ENCODE measurements at regions not wholly inside any gene's neighbourhood (a gene's known extent, or its start where the extent isn't known, plus 50 kb on each side); places are given as distances from the start of the nearest gene placed in this dataset.

DNA sequence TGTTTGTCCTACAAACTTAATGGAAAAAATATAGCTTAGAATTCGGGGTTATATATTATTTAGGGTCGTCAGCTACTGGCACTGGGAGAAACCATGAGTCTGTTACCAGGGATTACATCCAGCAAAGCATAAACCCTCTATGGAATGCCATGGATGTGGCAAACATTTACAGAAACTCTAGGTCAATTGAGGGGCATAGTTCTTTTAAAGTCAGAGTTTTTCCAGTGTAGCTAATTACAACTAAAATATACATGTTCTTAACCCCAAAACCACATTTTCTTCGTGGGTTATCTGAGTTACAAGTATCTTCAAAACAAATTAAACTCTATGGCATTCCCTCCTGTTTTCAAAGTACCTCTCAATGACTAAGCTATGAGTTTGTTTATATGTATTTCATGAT is 99.3 kb upstream of the THSD7A start:
- no peak overlapping the region for H3K4me3 ChIP-seq (ENCODE audit: control insufficient read depth in 1 of 2, extremely low read depth in 1 of 2, low read length in 1 of 2)
- H3K27me3 ChIP-seq (replicated peaks in 1 of 2; ENCODE audit: control insufficient read depth in 2 of 2, extremely low read depth in 1 of 2, insufficient read depth in 2 of 2, low read length in 1 of 2), result no peaks in the 10 kb centered on the region
- POLR2A ChIA-PET, result no interaction called here
- ATAC-seq (replicated peaks in 1 of 4) (no peak), DNase-seq (no peak)
- no peaks in the 10 kb centered on the region for H3K9me3 ChIP-seq
- WGBS (ENCODE audit: insufficient coverage), result no CpG with 5 or more reads among the region's 3 CpGs
- H3K4me3 Mint-ChIP-seq, result no peak overlapping the region
- H3K27ac ChIP-seq (ENCODE audit: low read length), result no peak overlapping the region
- no peaks in the 10 kb centered on the region for H3K4me1 Mint-ChIP-seq
- H3K36me3 Mint-ChIP-seq, result no peaks in the 10 kb centered on the region
- no peaks in the 10 kb centered on the region for H3K27me3 Mint-ChIP-seq
- H3K9me3 Mint-ChIP-seq, result peaks cover 0 to 6% (median 2%) of the 10 kb centered on the region in 3 donors
- CTCF ChIA-PET, result no interaction called here
- no peak overlapping the region for H3K27ac Mint-ChIP-seq
- no peaks in the 10 kb centered on the region for H3K36me3 ChIP-seq (ENCODE audit: control insufficient read depth in 2 of 2, extremely low read depth in 1 of 2, insufficient read depth in 1 of 2, low read length in 1 of 2)
- no peaks in the 10 kb centered on the region for H3K4me1 ChIP-seq (ENCODE audit: control insufficient read depth in 1 of 2, extremely low read depth in 1 of 2, insufficient read depth in 2 of 2, low read length in 2 of 2)

GRCh38 chr7:11934796-11935195 is 102.8 kb upstream of the THSD7A start:
- H3K4me3 ChIP-seq (ENCODE audit: control insufficient read depth in 1 of 2, extremely low read depth in 1 of 2, low read length in 1 of 2), result no peak overlapping the region
- no peak overlapping the region for H3K27ac Mint-ChIP-seq
- H3K36me3 ChIP-seq (ENCODE audit: control insufficient read depth in 2 of 2, extremely low read depth in 1 of 2, insufficient read depth in 1 of 2, low read length in 1 of 2), result no peaks in the 10 kb centered on the region
- no peaks in the 10 kb centered on the region for H3K27me3 Mint-ChIP-seq
- no peak overlapping the region for H3K4me3 Mint-ChIP-seq
- no peaks in the 10 kb centered on the region for H3K4me1 Mint-ChIP-seq
- no peak for DNase-seq
- no CpG with 5 or more reads among the region's 2 CpGs for WGBS (ENCODE audit: insufficient coverage)
- no peak for ATAC-seq (replicated peaks in 1 of 4)
- ChIA-PET POLR2A (no interaction called here), CTCF (no interaction called here)
- no peaks in the 10 kb centered on the region for H3K4me1 ChIP-seq (ENCODE audit: control insufficient read depth in 1 of 2, extremely low read depth in 1 of 2, insufficient read depth in 2 of 2, low read length in 2 of 2)
- H3K27me3 ChIP-seq (replicated peaks in 1 of 2; ENCODE audit: control insufficient read depth in 2 of 2, extremely low read depth in 1 of 2, insufficient read depth in 2 of 2, low read length in 1 of 2), result no peaks in the 10 kb centered on the region
- H3K36me3 Mint-ChIP-seq, result no peaks in the 10 kb centered on the region
- H3K9me3 Mint-ChIP-seq, result peaks cover 0 to 12% (median 0%) of the 10 kb centered on the region in 3 donors
- H3K9me3 ChIP-seq, result no peaks in the 10 kb centered on the region
- no peak overlapping the region for H3K27ac ChIP-seq (ENCODE audit: low read length)

DNA sequence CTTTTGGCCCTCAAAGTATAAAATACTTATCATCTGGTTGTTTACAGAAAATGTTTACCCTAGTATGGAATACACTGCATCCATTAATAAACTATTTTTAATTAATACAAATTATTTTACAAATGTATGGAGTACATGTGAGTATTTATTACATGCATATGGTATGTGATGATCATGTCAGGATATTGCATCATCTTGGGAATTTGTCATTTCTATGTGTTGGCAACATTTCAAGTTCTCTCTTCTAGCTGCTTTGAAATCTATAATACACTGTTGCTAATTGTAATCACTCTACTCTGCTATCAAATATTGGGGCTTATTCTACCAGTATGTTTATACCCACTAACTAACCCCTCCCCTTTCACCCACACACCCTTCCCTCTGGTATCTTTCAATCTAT is 103.9 kb upstream of the THSD7A start:
- no peak for DNase-seq
- Mint-ChIP-seq H3K4me1 (no peaks in the 10 kb centered on the region), H3K36me3 (no peaks in the 10 kb centered on the region), H3K27ac (no peak overlapping the region), H3K4me3 (no peak overlapping the region), H3K9me3 (peaks cover 0 to 12% (median 0%) of the 10 kb centered on the region in 3 donors), H3K27me3 (no peaks in the 10 kb centered on the region)
- Histone ChIP-seq H3K27me3 (replicated peaks in 1 of 2; ENCODE audit: control insufficient read depth in 2 of 2, extremely low read depth in 1 of 2, insufficient read depth in 2 of 2, low read length in 1 of 2) (no peaks in the 10 kb centered on the region), H3K4me1 (ENCODE audit: control insufficient read depth in 1 of 2, extremely low read depth in 1 of 2, insufficient read depth in 2 of 2, low read length in 2 of 2) (no peaks in the 10 kb centered on the region), H3K36me3 (ENCODE audit: control insufficient read depth in 2 of 2, extremely low read depth in 1 of 2, insufficient read depth in 1 of 2, low read length in 1 of 2) (no peaks in the 10 kb centered on the region), H3K4me3 (ENCODE audit: control insufficient read depth in 1 of 2, extremely low read depth in 1 of 2, low read length in 1 of 2) (no peak overlapping the region), H3K27ac (ENCODE audit: low read length) (no peak overlapping the region), H3K9me3 (no peaks in the 10 kb centered on the region)
- ATAC-seq (replicated peaks in 1 of 4), result no peak
- ChIA-PET CTCF (no interaction called here), POLR2A (no interaction called here)

- no peaks in the 10 kb centered on the region for H3K27me3 Mint-ChIP-seq
- no CpG with 5 or more reads among the region's 1 CpG for WGBS (ENCODE audit: insufficient coverage)
- Histone ChIP-seq H3K36me3 (ENCODE audit: control insufficient read depth in 2 of 2, extremely low read depth in 1 of 2, insufficient read depth in 1 of 2, low read length in 1 of 2) (no peaks in the 10 kb centered on the region), H3K9me3 (no peaks in the 10 kb centered on the region), H3K27ac (ENCODE audit: low read length) (no peak overlapping the region), H3K27me3 (replicated peaks in 1 of 2; ENCODE audit: control insufficient read depth in 2 of 2, extremely low read depth in 1 of 2, insufficient read depth in 2 of 2, low read length in 1 of 2) (no peaks in the 10 kb centered on the region), H3K4me3 (ENCODE audit: control insufficient read depth in 1 of 2, extremely low read depth in 1 of 2, low read length in 1 of 2) (no peak overlapping the region), H3K4me1 (ENCODE audit: control insufficient read depth in 1 of 2, extremely low read depth in 1 of 2, insufficient read depth in 2 of 2, low read length in 2 of 2) (no peaks in the 10 kb centered on the region)
- H3K36me3 Mint-ChIP-seq, result no peaks in the 10 kb centered on the region
- H3K4me3 Mint-ChIP-seq, result no peak overlapping the region
- peaks cover 9 to 29% (median 15%) of the 10 kb centered on the region in 3 donors for H3K9me3 Mint-ChIP-seq
- no peak for DNase-seq
- H3K27ac Mint-ChIP-seq, result no peak overlapping the region
- no peak for ATAC-seq (replicated peaks in 1 of 4)
- CTCF ChIA-PET, result no interaction called here
- POLR2A ChIA-PET, result no interaction called here
- H3K4me1 Mint-ChIP-seq, result no peaks in the 10 kb centered on the region
Observed at GRCh38 chr7:11946794-11947193, 114.8 kb upstream of the THSD7A start.

- CTCF ChIA-PET, result no interaction called here
- WGBS (ENCODE audit: insufficient coverage), result 84% methylated on average over 3 of the region's 4 CpGs
- no peak overlapping the region for H3K4me3 ChIP-seq (ENCODE audit: control insufficient read depth in 1 of 2, extremely low read depth in 1 of 2, low read length in 1 of 2)
- H3K9me3 ChIP-seq, result no peaks in the 10 kb centered on the region
- no peaks in the 10 kb centered on the region for H3K4me1 Mint-ChIP-seq
- no peak overlapping the region for H3K27ac ChIP-seq (ENCODE audit: low read length)
- no peak for DNase-seq
- H3K9me3 Mint-ChIP-seq, result peaks cover 8 to 24% (median 9%) of the 10 kb centered on the region in 3 donors
- no peaks in the 10 kb centered on the region for H3K27me3 Mint-ChIP-seq
- H3K36me3 ChIP-seq (ENCODE audit: control insufficient read depth in 2 of 2, extremely low read depth in 1 of 2, insufficient read depth in 1 of 2, low read length in 1 of 2), result no peaks in the 10 kb centered on the region
- no peak for ATAC-seq (replicated peaks in 1 of 4)
- no peak overlapping the region for H3K27ac Mint-ChIP-seq
- H3K27me3 ChIP-seq (replicated peaks in 1 of 2; ENCODE audit: control insufficient read depth in 2 of 2, extremely low read depth in 1 of 2, insufficient read depth in 2 of 2, low read length in 1 of 2), result no peaks in the 10 kb centered on the region
- no peaks in the 10 kb centered on the region for H3K4me1 ChIP-seq (ENCODE audit: control insufficient read depth in 1 of 2, extremely low read depth in 1 of 2, insufficient read depth in 2 of 2, low read length in 2 of 2)
- no peak overlapping the region for H3K4me3 Mint-ChIP-seq
- POLR2A ChIA-PET, result no interaction called here
- H3K36me3 Mint-ChIP-seq, result no peaks in the 10 kb centered on the region
Observed at GRCh38 chr7:11950281-11950680, 118.3 kb upstream of the THSD7A start.

GRCh38 chr7:11950942-11951341 is 118.9 kb upstream of the THSD7A start:
- DNase-seq, result no peak
- H3K4me3 Mint-ChIP-seq, result no peak overlapping the region
- Histone ChIP-seq H3K4me1 (ENCODE audit: control insufficient read depth in 1 of 2, extremely low read depth in 1 of 2, insufficient read depth in 2 of 2, low read length in 2 of 2) (no peaks in the 10 kb centered on the region), H3K9me3 (no peaks in the 10 kb centered on the region), H3K36me3 (ENCODE audit: control insufficient read depth in 2 of 2, extremely low read depth in 1 of 2, insufficient read depth in 1 of 2, low read length in 1 of 2) (no peaks in the 10 kb centered on the region), H3K4me3 (ENCODE audit: control insufficient read depth in 1 of 2, extremely low read depth in 1 of 2, low read length in 1 of 2) (no peak overlapping the region), H3K27me3 (replicated peaks in 1 of 2; ENCODE audit: control insufficient read depth in 2 of 2, extremely low read depth in 1 of 2, insufficient read depth in 2 of 2, low read length in 1 of 2) (no peaks in the 10 kb centered on the region), H3K27ac (ENCODE audit: low read length) (no peak overlapping the region)
- POLR2A ChIA-PET, result no interaction called here
- H3K9me3 Mint-ChIP-seq, result peaks cover 3 to 19% (median 5%) of the 10 kb centered on the region in 3 donors
- CTCF ChIA-PET, result no interaction called here
- H3K27ac Mint-ChIP-seq, result no peak overlapping the region
- H3K36me3 Mint-ChIP-seq, result no peaks in the 10 kb centered on the region
- H3K4me1 Mint-ChIP-seq, result no peaks in the 10 kb centered on the region
- ATAC-seq (replicated peaks in 1 of 4), result no peak
- H3K27me3 Mint-ChIP-seq, result no peaks in the 10 kb centered on the region
- 70% methylated on average over 2 of the region's 3 CpGs for WGBS (ENCODE audit: insufficient coverage)

DNA sequence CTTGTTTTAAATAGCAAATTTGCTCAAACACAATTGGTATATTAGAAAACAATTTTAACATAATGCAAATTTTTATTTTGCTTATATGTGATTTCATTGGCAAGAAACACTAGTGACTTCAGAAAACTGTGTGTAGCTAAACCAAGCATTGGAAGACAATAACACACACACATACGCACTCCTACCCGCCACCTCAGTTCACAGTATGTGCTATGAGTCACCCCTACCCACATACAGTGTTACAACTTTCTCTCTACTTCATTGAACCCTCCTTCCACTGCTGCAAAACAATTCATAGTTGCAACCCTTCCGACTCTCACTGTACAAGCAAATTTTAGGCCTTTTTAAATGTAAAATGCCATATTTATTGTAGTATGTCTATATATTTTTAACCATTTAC is 119.9 kb upstream of the THSD7A start:
- no peaks in the 10 kb centered on the region for H3K4me1 ChIP-seq (ENCODE audit: control insufficient read depth in 1 of 2, extremely low read depth in 1 of 2, insufficient read depth in 2 of 2, low read length in 2 of 2)
- POLR2A ChIA-PET, result no interaction called here
- ATAC-seq (replicated peaks in 1 of 4) (no peak), DNase-seq (no peak)
- H3K36me3 ChIP-seq (ENCODE audit: control insufficient read depth in 2 of 2, extremely low read depth in 1 of 2, insufficient read depth in 1 of 2, low read length in 1 of 2), result no peaks in the 10 kb centered on the region
- Mint-ChIP-seq H3K4me3 (no peak overlapping the region), H3K36me3 (no peaks in the 10 kb centered on the region), H3K27ac (no peak overlapping the region), H3K9me3 (peaks cover 0 to 12% (median 3%) of the 10 kb centered on the region in 3 donors), H3K27me3 (no peaks in the 10 kb centered on the region), H3K4me1 (no peaks in the 10 kb centered on the region)
- no peak overlapping the region for H3K27ac ChIP-seq (ENCODE audit: low read length)
- H3K9me3 ChIP-seq, result no peaks in the 10 kb centered on the region
- 76% methylated on average over 2 of the region's 3 CpGs for WGBS (ENCODE audit: insufficient coverage)
- H3K27me3 ChIP-seq (replicated peaks in 1 of 2; ENCODE audit: control insufficient read depth in 2 of 2, extremely low read depth in 1 of 2, insufficient read depth in 2 of 2, low read length in 1 of 2), result no peaks in the 10 kb centered on the region
- no peak overlapping the region for H3K4me3 ChIP-seq (ENCODE audit: control insufficient read depth in 1 of 2, extremely low read depth in 1 of 2, low read length in 1 of 2)
- CTCF ChIA-PET, result no interaction called here

Measured in T-cell (primary cell).